AG04449 (cell line): ENCODE measurements at regions not wholly inside any gene's neighbourhood (a gene's known extent, or its start where the extent isn't known, plus 50 kb on each side); places are given as distances from the start of the nearest gene placed in this dataset.

Experiments used
- CTCF ChIA-PET: fragments of 350-600 bp; formaldehyde crosslinking; extraction: SDS; loops from one replicate; lab custom pipeline; 2021; ENCODE audit warnings: antibody characterized with exemption; lab: Yijun Ruan, JAX
- POLR2A ChIA-PET: fragments of 400-600, 350-600 bp; formaldehyde crosslinking; extraction: SDS; loops from one replicate; lab custom pipeline; 2020; ENCODE audit warnings: antibody characterized with exemption, inconsistent platforms; lab: Yijun Ruan, JAX
- DNase-seq: peaks from one replicate; pipeline ENCODE4 v3.0.0-alpha.2; 2010; ENCODE audit warnings: low read depth, low spot score
- H3K4me3 ChIP-seq: 2 replicates; pipeline ENCODE4 v1.5.1; 2011; ENCODE audit warnings: low read depth, mild to moderate bottlenecking, control low read depth, low read length
- TF ChIP-seq, protein P1 (sequence below): IDR thresholded peaks from one replicate; pipeline ENCODE4 v1.5.1; 2011; ENCODE audit warnings: mild to moderate bottlenecking, moderate library complexity, low read length, control low read depth, inconsistent platforms; ENCODE audit not compliant: insufficient read depth; ENCODE audit errors: missing control alignments

DNA sequence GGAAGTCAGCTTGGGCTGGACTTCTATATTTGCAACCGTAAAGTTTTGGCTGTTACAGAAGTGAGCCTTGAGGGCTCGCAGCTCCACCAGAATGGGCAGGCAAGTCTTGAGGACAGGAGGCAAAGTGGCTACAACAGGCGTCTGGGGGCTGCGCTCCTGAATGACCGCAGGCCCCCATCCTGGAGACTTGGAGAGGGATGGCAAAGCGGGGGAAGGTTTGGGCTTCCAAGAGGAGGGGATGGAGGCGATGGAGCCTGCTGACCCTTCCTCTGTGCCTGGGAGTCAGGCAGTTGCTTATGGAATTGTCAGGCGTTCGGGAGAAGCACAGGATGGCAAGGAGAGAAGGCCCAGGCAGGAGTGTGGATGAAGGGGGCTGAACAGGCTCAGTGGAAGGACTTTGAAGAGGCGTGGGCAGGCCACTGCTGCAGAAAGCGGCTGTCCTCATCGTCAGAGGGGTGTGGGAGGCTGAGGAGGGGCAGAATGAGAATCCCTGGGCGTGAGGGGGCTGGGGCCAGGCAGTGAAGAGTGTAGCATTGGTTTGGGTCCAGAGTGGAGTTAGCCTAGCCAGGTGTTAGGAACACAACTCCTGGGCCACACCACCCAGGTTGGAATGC is 72.3 kb downstream of the INHBB start:
- TF ChIP-seq, protein P1, sequence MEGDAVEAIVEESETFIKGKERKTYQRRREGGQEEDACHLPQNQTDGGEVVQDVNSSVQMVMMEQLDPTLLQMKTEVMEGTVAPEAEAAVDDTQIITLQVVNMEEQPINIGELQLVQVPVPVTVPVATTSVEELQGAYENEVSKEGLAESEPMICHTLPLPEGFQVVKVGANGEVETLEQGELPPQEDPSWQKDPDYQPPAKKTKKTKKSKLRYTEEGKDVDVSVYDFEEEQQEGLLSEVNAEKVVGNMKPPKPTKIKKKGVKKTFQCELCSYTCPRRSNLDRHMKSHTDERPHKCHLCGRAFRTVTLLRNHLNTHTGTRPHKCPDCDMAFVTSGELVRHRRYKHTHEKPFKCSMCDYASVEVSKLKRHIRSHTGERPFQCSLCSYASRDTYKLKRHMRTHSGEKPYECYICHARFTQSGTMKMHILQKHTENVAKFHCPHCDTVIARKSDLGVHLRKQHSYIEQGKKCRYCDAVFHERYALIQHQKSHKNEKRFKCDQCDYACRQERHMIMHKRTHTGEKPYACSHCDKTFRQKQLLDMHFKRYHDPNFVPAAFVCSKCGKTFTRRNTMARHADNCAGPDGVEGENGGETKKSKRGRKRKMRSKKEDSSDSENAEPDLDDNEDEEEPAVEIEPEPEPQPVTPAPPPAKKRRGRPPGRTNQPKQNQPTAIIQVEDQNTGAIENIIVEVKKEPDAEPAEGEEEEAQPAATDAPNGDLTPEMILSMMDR, result no peak
- no peak for DNase-seq
- CTCF ChIA-PET, result interaction anchor here (1.0 kb wide), 1 partner anchor 257 kb away, joined by 4 read pairs; no protein-coding TSS in a partner anchor
- no peak overlapping the region for H3K4me3 ChIP-seq
- POLR2A ChIA-PET, result no interaction called here

DNA sequence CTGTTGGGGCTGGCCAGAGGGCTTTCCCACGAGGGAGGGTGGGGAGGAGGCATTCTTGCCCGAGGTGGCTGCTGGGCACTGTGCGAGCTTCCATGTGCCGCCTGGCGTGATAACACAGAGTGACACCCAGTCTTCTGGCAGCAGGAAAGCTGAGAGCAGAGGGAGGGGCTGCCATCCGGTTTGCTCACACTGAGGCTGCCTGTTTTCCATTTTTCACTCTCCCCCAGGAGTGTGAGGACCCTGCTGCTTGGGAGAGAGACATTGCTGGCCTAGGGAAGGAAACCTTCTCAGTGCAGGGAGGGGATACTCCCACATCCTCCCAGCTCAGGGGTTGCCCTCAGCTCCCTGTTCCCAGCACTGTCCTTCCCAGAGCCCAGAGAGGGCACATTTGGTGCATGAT is 73.1 kb downstream of the INHBB start:
- no peak overlapping the region for H3K4me3 ChIP-seq
- ChIA-PET CTCF (interaction anchor here (1.0 kb wide), 1 partner anchor 256 kb away, joined by 4 read pairs; no protein-coding TSS in a partner anchor), POLR2A (no interaction called here)
- TF ChIP-seq, protein P1, result no peak
- DNase-seq, result no peak

DNA sequence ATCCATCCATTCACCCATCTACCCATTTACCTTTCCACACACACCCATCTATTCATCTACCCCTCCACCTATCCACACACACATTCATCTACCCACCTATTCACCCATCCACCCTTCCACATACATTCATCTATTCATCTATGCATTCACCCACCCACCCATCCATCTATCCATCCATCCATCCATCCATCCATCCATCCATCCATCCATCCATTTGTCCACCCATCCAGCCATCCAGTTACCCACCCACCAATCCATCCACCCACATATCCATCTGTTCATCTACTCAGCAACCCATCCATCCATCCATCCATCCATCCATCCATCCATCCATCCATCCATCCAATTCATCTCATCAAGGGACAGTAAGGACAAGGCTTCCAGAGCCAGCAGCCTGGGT is 74.0 kb downstream of the INHBB start:
- no peak overlapping the region for H3K4me3 ChIP-seq
- CTCF ChIA-PET, result no interaction called here
- POLR2A ChIA-PET, result no interaction called here
- no peak for DNase-seq
- TF ChIP-seq, protein P1, result no peak

DNA sequence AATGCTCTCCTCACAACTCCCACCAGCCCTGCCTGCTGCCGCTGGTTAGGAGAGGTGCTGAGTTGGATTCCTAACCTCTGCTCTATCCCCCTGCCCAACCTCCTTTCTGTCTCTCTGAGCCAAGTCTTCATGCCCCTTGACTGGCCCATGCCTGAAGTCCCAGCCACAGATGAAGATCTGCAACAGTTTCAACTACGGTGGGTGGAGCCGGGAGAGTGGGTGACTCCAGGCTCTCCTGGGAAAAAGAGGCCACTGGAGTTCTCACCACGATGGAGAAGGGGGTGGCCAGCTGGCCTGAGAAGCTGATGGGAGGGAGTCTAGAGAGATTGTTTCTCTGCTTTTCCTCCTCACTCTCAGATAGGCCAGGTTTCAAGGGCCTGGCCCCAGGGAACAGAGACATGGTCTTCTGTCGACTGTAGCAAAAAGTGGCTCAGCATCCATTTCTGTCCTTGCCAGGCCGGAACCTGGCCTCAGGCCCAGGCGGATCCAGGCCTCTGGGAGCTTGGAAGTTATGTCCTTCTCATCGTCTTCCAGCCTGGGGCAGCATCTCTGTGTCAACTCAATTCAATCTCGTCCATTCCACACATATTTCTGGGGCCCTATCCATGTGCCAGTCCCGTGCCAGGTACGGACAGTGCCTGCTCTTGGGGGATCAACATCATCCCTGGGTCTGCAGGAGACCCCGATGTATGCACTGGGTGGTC is 75.3 kb downstream of the INHBB start:
- H3K4me3 ChIP-seq, result no peak overlapping the region
- POLR2A ChIA-PET, result no interaction called here
- TF ChIP-seq, protein P1, result no peak
- no peak for DNase-seq
- CTCF ChIA-PET, result no interaction called here

DNA sequence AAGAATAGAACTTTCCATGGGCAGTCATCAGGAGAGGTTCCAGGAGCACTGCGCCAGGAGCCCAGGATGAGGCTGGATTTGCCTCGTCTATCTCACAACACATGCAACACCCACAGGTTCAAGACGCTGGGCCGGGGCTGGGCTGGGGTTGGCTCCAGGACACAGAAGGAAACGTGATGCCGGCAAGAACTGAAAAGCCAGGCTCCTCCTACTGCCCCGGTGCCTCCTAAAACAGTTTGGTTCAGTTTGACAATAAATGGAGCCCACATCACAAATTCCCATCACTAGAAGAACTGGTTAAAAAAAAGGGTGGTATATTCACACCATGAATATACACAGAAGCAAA is 75.9 kb downstream of the INHBB start:
- no peak overlapping the region for H3K4me3 ChIP-seq
- POLR2A ChIA-PET, result no interaction called here
- CTCF ChIA-PET, result no interaction called here
- TF ChIP-seq, protein P1, result no peak
- no peak for DNase-seq

DNA sequence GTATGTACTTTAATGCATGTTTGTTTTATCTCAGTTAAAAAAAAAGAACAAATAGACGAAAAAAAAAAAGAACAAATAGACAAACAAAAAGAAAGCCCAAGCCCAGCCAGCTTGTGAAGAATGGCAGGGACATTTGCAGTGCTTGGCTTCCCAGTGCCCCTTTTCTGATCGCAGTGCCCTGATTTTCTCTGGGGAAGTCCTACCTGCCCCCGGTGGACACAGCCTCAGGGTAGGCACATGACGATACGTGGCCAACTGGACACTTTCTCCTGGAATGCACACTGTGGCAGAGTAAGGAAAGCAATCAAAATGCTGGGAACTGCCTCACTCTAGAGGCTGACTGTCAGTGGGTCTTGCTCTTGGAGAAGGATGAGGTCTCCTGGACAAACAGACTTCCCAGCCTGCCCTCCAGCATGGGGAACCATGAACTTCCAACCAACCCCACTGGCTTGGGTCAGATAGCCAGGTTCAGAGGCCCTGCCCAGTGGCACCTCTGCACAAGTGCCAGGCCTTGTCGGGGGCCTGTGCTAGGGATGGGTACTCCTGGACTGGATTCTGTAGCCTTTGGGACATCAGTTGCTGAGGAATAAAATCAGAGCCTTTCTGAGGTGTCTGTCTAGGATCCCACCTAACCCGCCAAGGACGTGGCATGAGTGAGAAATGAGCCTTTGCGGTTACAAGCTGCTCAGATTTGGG is 76.7 kb downstream of the INHBB start:
- no peak for DNase-seq
- H3K4me3 ChIP-seq, result no peak overlapping the region
- TF ChIP-seq, protein P1, result no peak
- ChIA-PET CTCF (interaction anchor here (1.6 kb wide), 1 partner anchor 253 kb away, joined by 5 read pairs; no protein-coding TSS in a partner anchor), POLR2A (no interaction called here)
